Neural cell (in vitro differentiated cells): ENCODE measurements at regions not wholly inside any gene's neighbourhood (a gene's known extent, or its start where the extent isn't known, plus 50 kb on each side); places are given as distances from the start of the nearest gene placed in this dataset.

Source experiments
- CTCF ChIP-seq: fragments of 450-650 bp; IDR thresholded peaks from 2 replicates; pipeline ENCODE4 v1.5.1; 2014; ENCODE audit warnings: antibody characterized with exemption, mild to moderate bottlenecking, moderate library complexity; ENCODE audit not compliant: poor library complexity, severe bottlenecking
- EP300 ChIP-seq: fragments of 450-650 bp; conservative IDR thresholded peaks from 2 replicates; pipeline ENCODE4 v1.6.1; 2014; ENCODE audit warnings: antibody characterized with exemption, mild to moderate bottlenecking, moderate library complexity; ENCODE audit not compliant: poor library complexity, severe bottlenecking
- EZH2 ChIP-seq: fragments of 200-600, 300-800 bp; shearing (Covaris generic), sonication (generic); IDR thresholded peaks from 2 replicates; pipeline ENCODE4 v1.6.1; 2014; ENCODE audit warnings: antibody characterized with exemption, low read length, borderline replicate concordance, mild to moderate bottlenecking; ENCODE audit not compliant: insufficient read depth, poor library complexity, severe bottlenecking
- MXI1 ChIP-seq: fragments of 450-650 bp; conservative IDR thresholded peaks from 2 replicates; pipeline ENCODE4 v1.6.1; 2014; ENCODE audit warnings: antibody characterized with exemption, mild to moderate bottlenecking; ENCODE audit not compliant: poor library complexity, severe bottlenecking
- RAD21 ChIP-seq: fragments of 450-650 bp; conservative IDR thresholded peaks from 2 replicates; pipeline ENCODE4 v1.6.1; 2014; ENCODE audit warnings: antibody characterized with exemption, mild to moderate bottlenecking, moderate library complexity
- TAF1 ChIP-seq: IDR thresholded peaks from 2 replicates; pipeline ENCODE4 v1.6.1; 2012; ENCODE audit warnings: low read depth

GRCh38 chr20:7657569-7657968 lies 282.7 kb downstream of the HAO1 start:
- no peak for TF ChIP-seq CTCF
- TF ChIP-seq EP300 = no peak
- no peak for TF ChIP-seq MXI1
- no peak for TF ChIP-seq RAD21
- no peak for TF ChIP-seq TAF1
- no peak for TF ChIP-seq EZH2
